ENCODE measurements at regions not wholly inside any gene's neighbourhood (a gene's known extent, or its start where the extent isn't known, plus 50 kb on each side); places are given as distances from the start of the nearest gene placed in this dataset.

DNA sequence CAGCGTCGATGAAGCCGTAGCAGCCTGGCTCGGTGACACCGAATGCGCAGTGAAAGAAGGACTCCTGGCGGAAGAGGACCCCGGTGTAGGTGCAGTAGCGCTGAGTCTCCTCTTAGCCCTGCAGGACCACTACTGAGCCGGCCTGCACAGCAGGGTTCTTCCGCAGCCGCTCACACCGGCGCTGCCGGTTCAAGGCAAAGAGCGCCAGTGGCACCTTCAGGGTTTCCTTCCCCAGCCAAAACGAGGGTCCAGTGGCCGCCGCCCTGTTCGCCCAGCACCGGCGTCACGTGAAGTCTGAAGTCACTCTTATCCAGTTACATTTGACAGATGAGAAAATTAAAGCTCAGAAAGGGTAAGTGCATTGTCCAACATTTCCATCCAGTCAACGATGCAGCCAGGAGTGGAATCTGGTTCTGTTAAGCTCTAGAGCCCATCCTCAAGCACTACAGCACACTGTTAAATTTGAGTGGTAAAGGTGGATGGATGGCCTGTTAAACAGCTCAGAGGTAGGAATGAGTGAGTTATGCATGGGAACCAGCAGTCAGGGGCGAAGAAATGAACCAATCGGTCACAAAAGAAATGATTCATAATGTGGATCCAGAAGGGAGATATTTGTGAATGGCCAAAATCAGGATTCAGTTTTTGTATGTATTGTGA, 50.2 kb upstream of the SMIM36 start:
- DNase-seq = no peak
- H3K36me3 ChIP-seq = no peaks in the 10 kb centered on the region
- H3K4me1 ChIP-seq = no peaks in the 10 kb centered on the region
- no peaks in the 10 kb centered on the region for H3K9me3 ChIP-seq
- H3K27ac ChIP-seq = no peak overlapping the region
- no peaks in the 10 kb centered on the region for H3K27me3 ChIP-seq
- TF ChIP-seq, protein P1, sequence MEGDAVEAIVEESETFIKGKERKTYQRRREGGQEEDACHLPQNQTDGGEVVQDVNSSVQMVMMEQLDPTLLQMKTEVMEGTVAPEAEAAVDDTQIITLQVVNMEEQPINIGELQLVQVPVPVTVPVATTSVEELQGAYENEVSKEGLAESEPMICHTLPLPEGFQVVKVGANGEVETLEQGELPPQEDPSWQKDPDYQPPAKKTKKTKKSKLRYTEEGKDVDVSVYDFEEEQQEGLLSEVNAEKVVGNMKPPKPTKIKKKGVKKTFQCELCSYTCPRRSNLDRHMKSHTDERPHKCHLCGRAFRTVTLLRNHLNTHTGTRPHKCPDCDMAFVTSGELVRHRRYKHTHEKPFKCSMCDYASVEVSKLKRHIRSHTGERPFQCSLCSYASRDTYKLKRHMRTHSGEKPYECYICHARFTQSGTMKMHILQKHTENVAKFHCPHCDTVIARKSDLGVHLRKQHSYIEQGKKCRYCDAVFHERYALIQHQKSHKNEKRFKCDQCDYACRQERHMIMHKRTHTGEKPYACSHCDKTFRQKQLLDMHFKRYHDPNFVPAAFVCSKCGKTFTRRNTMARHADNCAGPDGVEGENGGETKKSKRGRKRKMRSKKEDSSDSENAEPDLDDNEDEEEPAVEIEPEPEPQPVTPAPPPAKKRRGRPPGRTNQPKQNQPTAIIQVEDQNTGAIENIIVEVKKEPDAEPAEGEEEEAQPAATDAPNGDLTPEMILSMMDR (IDR thresholded peaks at IDR 0.05) = no peak
- no peak overlapping the region for H3K4me3 ChIP-seq
- intact Hi-C loops (cut with DNase I; ENCODE audit: low total_unique reads) = no loop called here
